ENCODE measurements at regions not wholly inside any gene's neighbourhood (a gene's known extent, or its start where the extent isn't known, plus 50 kb on each side); places are given as distances from the start of the nearest gene placed in this dataset.

DNA sequence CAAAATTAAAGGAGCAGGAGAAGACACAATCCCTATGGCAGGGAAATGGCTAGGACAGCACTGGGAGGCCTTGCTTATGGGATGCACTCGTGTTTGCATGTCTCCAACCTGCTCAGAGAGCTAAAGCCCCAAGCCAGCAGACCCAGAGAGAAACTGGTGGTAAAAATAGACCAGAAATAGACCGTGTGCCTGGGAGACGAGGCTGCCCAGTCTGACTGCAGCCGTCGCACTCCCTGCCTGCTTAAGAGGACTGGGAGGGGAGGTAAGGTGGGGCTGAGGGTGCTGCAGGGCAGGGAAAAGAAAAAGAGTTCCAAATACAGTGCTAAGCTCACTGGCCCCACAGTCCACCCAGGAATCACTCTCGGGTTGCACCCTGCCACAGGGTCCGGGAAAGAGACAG is 633.5 kb downstream of the BCOR start:
- Histone ChIP-seq H3K27me3 (no peaks in the 10 kb centered on the region), H3K9me3 (peaks cover 0 to 4% (median 0%) of the 10 kb centered on the region in 4 donors), H3K4me1 (no peaks in the 10 kb centered on the region), H3K4me3 (no peak overlapping the region), H3K36me3 (no peaks in the 10 kb centered on the region), H3K27ac (no peak overlapping the region)
- no peak for DNase-seq
- WGBS, 2 donors, result 80 to 85% methylated on average over 7 of the region's 7 CpGs
- intact Hi-C loops (cut with DNase I), result no loop called here
- TF ChIP-seq POLR2AphosphoS5 (IDR thresholded peaks at IDR 0.05), result no peak
- no peak for TF ChIP-seq EP300 (IDR thresholded peaks at IDR 0.05)
- TF ChIP-seq, protein P1, sequence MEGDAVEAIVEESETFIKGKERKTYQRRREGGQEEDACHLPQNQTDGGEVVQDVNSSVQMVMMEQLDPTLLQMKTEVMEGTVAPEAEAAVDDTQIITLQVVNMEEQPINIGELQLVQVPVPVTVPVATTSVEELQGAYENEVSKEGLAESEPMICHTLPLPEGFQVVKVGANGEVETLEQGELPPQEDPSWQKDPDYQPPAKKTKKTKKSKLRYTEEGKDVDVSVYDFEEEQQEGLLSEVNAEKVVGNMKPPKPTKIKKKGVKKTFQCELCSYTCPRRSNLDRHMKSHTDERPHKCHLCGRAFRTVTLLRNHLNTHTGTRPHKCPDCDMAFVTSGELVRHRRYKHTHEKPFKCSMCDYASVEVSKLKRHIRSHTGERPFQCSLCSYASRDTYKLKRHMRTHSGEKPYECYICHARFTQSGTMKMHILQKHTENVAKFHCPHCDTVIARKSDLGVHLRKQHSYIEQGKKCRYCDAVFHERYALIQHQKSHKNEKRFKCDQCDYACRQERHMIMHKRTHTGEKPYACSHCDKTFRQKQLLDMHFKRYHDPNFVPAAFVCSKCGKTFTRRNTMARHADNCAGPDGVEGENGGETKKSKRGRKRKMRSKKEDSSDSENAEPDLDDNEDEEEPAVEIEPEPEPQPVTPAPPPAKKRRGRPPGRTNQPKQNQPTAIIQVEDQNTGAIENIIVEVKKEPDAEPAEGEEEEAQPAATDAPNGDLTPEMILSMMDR (IDR thresholded peaks at IDR 0.05), result no peak
- no peak for TF ChIP-seq POLR2A (IDR thresholded peaks at IDR 0.05)

DNA sequence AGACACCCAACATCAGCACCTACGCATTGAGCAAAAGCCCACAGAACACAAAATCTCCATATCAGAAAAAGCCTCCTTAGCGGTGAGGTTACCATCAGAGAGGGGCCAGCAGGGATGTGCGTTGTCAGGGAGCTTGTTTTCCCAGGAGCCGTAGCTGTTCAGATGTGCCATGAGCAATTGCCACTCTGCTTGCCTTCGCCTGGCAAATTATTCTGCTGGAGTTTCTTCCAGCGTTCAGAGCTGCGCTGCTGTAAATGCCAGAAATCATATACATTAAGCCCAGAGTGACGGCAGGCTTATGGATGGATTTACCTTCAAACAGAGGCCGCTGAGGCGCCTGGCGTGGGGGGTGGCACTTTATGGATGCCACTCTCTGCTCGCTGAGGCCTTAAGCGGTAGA is 632.3 kb downstream of the BCOR start:
- TF ChIP-seq POLR2AphosphoS5 (IDR thresholded peaks at IDR 0.05) (no peak), EP300 (IDR thresholded peaks at IDR 0.05) (no peak), POLR2A (IDR thresholded peaks at IDR 0.05) (no peak)
- TF ChIP-seq, protein P1 (IDR thresholded peaks at IDR 0.05), result no peak
- 95 to 96% methylated on average over 13 of the region's 13 CpGs for WGBS, 2 donors
- Histone ChIP-seq H3K4me3 (no peak overlapping the region), H3K9me3 (peaks cover 0 to 4% (median 0%) of the 10 kb centered on the region in 4 donors), H3K4me1 (peaks cover 0 to 8% (median 3%) of the 10 kb centered on the region in 4 donors), H3K27ac (no peak overlapping the region), H3K36me3 (no peaks in the 10 kb centered on the region), H3K27me3 (no peaks in the 10 kb centered on the region)
- no peak for DNase-seq
- intact Hi-C loops (cut with DNase I), result no loop called here

DNA sequence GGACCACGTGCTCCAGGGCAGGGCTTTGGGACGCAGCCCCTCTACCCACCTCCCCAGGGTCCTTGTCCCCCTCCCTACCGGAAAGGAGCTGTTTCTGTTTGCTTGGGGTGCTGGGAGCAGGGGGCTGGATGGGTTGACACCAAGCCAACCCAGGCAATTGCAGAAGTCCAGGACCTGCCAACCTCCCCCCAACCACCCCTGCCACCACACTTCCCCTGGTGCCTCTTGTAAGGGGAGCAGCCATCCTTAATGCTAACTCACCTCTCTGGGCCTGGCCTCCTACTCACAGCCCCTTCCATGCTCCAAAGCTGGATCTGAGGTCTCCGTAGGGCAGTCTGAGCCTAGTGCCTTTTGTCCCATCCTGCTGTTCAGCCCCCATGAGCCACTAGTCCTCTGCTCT is 631.9 kb downstream of the BCOR start:
- H3K36me3 ChIP-seq, result no peaks in the 10 kb centered on the region
- H3K9me3 ChIP-seq, result peaks cover 0 to 4% (median 0%) of the 10 kb centered on the region in 4 donors
- no peaks in the 10 kb centered on the region for H3K27me3 ChIP-seq
- H3K4me3 ChIP-seq, result no peak overlapping the region
- intact Hi-C loops (cut with DNase I), result no loop called here
- no peak overlapping the region for H3K27ac ChIP-seq
- 69 to 90% methylated on average over 4 of the region's 4 CpGs for WGBS, 2 donors
- peaks cover 0 to 10% (median 4%) of the 10 kb centered on the region in 4 donors for H3K4me1 ChIP-seq
- TF ChIP-seq POLR2A (IDR thresholded peaks at IDR 0.05), result no peak
- no peak for TF ChIP-seq POLR2AphosphoS5 (IDR thresholded peaks at IDR 0.05)
- TF ChIP-seq, protein P1 (IDR thresholded peaks at IDR 0.05), result no peak
- no peak for TF ChIP-seq EP300 (IDR thresholded peaks at IDR 0.05)
- no peak for DNase-seq

DNA sequence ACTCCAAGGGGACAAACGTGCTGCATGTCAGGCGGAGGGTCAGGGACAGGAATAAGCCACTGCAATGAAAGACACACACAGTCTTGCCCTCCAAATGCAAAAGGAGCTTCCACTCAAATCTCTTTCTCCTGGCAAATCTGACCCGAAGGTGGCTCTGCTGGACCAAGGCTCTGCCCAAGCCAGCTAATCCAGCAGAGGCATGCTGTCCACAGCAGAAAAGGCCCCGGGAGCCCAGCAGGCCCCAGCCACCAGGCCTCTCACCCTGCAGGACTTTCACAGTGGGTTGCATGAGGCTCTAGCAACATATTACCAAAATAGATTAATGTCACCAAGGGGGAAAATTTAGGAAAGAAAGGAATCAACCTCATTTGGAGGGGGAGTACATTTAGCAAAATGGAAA is 628.6 kb downstream of the BCOR start:
- no peak for TF ChIP-seq EP300 (IDR thresholded peaks at IDR 0.05)
- no peak for TF ChIP-seq POLR2AphosphoS5 (IDR thresholded peaks at IDR 0.05)
- TF ChIP-seq, protein P1 (IDR thresholded peaks at IDR 0.05), result no peak
- TF ChIP-seq POLR2A (IDR thresholded peaks at IDR 0.05), result no peak
- Histone ChIP-seq H3K9me3 (no peaks in the 10 kb centered on the region), H3K27ac (no peak overlapping the region), H3K4me1 (peaks cover 0 to 29% (median 8%) of the 10 kb centered on the region in 4 donors), H3K4me3 (no peak overlapping the region), H3K36me3 (no peaks in the 10 kb centered on the region), H3K27me3 (no peaks in the 10 kb centered on the region)
- intact Hi-C loops (cut with DNase I), result no loop called here
- DNase-seq, result no peak
- 87% methylated on average over 4 of the region's 4 CpGs for WGBS, 2 donors
